HFFc6 (cell line): ENCODE measurements at regions not wholly inside any gene's neighbourhood (a gene's known extent, or its start where the extent isn't known, plus 50 kb on each side); places are given as distances from the start of the nearest gene placed in this dataset.

ENCODE experiments used
- DNase-seq: peaks from one replicate; pipeline ENCODE4 v3.0.0-alpha.2; 2018
- H3K27ac Mint-ChIP-seq: 2 replicates; pipeline ENCODE4 v1.8.0; 2020; ENCODE audit warnings: mild to moderate bottlenecking, mixed read lengths
- H3K27me3 Mint-ChIP-seq: 2 replicates; pipeline ENCODE4 v1.8.0; 2021; ENCODE audit warnings: mild to moderate bottlenecking, moderate library complexity, mixed read lengths; ENCODE audit not compliant: insufficient read depth
- H3K36me3 Mint-ChIP-seq: 2 replicates; pipeline ENCODE4 v1.8.0; 2021; ENCODE audit warnings: low read depth, mixed read lengths
- H3K4me1 Mint-ChIP-seq: 2 replicates; pipeline ENCODE4 v1.8.0; 2020; ENCODE audit warnings: low read depth, mixed read lengths
- H3K4me3 Mint-ChIP-seq: 2 replicates; pipeline ENCODE4 v1.8.0; 2020; ENCODE audit warnings: mild to moderate bottlenecking, moderate library complexity, mixed read lengths
- H3K9me3 Mint-ChIP-seq: 2 replicates; pipeline ENCODE4 v1.8.0; 2020; ENCODE audit warnings: mild to moderate bottlenecking, mixed read lengths
- TF ChIP-seq, protein P1 (sequence below): fragments of 200-600 bp; sonication (generic); IDR thresholded peaks from 2 replicates; pipeline ENCODE4 v1.5.0; 2021; ENCODE audit warnings: antibody characterized with exemption, mild to moderate bottlenecking

DNA sequence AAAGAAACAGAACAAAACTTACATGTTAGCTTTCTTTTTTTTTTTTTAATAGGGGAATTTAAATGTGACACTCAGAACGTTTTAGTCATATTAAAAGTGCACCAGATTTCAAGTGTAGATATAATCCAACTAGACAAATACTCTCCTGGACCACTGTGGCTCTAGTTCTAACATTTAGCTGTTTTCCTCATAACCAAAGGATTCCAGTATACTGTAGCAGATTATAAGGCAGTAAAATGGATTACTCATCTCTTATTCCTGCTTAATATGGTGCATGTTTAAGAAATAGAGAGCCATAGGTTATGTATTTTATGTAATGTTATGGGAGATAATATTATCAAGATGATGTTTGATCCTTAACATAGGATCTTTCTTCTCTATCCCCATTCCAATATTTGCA is 1339.5 kb upstream of the AGA start:
- Mint-ChIP-seq H3K9me3 (peaks cover 30% of the 10 kb centered on the region), H3K36me3 (no peaks in the 10 kb centered on the region), H3K4me3 (no peak overlapping the region), H3K4me1 (no peaks in the 10 kb centered on the region), H3K27me3 (no peaks in the 10 kb centered on the region), H3K27ac (no peak overlapping the region)
- no peak for DNase-seq
- TF ChIP-seq, protein P1, sequence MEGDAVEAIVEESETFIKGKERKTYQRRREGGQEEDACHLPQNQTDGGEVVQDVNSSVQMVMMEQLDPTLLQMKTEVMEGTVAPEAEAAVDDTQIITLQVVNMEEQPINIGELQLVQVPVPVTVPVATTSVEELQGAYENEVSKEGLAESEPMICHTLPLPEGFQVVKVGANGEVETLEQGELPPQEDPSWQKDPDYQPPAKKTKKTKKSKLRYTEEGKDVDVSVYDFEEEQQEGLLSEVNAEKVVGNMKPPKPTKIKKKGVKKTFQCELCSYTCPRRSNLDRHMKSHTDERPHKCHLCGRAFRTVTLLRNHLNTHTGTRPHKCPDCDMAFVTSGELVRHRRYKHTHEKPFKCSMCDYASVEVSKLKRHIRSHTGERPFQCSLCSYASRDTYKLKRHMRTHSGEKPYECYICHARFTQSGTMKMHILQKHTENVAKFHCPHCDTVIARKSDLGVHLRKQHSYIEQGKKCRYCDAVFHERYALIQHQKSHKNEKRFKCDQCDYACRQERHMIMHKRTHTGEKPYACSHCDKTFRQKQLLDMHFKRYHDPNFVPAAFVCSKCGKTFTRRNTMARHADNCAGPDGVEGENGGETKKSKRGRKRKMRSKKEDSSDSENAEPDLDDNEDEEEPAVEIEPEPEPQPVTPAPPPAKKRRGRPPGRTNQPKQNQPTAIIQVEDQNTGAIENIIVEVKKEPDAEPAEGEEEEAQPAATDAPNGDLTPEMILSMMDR, result no peak

DNA sequence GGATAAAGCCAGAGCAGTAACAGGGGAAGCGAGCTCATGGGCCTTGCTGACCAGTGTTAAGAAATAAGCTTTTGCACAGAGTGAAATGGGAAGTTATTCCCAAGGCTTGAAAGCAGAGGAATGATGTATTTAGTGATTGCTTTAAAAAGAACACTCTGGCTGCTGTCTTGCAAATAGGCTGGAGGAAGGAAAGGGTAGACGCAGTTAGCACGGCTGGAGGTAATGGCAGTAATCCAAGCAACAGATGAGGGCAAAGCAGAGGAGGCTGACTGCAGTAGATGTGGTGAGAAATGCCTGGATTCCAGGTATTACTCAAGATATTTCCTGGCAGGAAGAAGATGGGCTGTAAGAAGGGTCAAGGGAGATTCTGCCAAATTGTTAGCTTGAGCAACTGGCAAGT is 1342.3 kb upstream of the AGA start:
- H3K36me3 Mint-ChIP-seq, result no peaks in the 10 kb centered on the region
- H3K27me3 Mint-ChIP-seq, result no peaks in the 10 kb centered on the region
- no peak overlapping the region for H3K4me3 Mint-ChIP-seq
- TF ChIP-seq, protein P1, result no peak
- no peak for DNase-seq
- H3K9me3 Mint-ChIP-seq, result peaks cover 29% of the 10 kb centered on the region
- no peak overlapping the region for H3K27ac Mint-ChIP-seq
- H3K4me1 Mint-ChIP-seq, result no peaks in the 10 kb centered on the region

DNA sequence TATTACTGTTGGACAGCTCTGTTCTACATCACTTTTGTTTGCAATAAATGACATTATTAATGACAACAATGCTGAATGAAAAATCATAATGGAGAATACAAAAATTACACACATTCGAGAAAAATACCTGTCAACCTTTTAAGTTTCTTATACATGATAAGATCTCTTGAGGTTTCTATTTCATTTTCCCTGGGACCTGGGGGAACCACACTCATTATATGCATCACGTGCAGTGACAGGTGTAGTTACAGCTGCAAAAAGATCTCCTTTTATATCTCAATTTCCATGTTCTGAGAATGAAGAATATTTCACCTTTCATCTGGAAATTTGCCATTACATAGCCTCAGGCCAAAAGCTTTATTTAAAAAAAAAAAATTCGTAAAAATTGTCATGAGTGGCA is 1347.0 kb upstream of the AGA start:
- DNase-seq, result no peak
- Mint-ChIP-seq H3K4me3 (no peak overlapping the region), H3K36me3 (no peaks in the 10 kb centered on the region), H3K4me1 (no peaks in the 10 kb centered on the region), H3K27me3 (no peaks in the 10 kb centered on the region), H3K9me3 (peaks cover 26% of the 10 kb centered on the region), H3K27ac (no peak overlapping the region)
- TF ChIP-seq, protein P1, result no peak

DNA sequence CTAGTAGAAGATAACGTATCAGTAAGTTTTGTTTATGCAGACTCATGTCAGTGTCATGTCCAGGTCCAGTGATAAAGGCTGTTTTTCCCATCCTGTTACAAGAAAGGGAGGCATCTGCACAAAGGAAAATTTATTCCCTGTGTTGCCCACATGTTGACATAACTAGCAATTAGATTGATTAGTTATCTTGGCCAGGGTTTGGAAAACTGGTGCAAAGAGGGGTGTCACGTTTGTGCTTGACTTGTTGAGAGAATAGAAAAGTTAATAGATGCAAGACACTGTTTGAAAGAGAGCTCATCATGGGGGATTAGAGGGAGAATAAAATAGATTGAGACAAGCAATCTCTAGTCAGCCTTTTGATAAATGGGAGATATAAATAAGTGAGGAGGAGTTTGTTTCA is 1357.0 kb upstream of the AGA start:
- 0 out of 2 replicates have a peak, but pooled peaks cover 3% of the 10 kb centered on the region for H3K36me3 Mint-ChIP-seq
- peaks cover 55% of the 10 kb centered on the region for H3K9me3 Mint-ChIP-seq
- H3K4me1 Mint-ChIP-seq, result no peaks in the 10 kb centered on the region
- no peak for DNase-seq
- H3K4me3 Mint-ChIP-seq, result no peak overlapping the region
- H3K27ac Mint-ChIP-seq, result no peak overlapping the region
- TF ChIP-seq, protein P1, result no peak
- H3K27me3 Mint-ChIP-seq, result no peaks in the 10 kb centered on the region

DNA sequence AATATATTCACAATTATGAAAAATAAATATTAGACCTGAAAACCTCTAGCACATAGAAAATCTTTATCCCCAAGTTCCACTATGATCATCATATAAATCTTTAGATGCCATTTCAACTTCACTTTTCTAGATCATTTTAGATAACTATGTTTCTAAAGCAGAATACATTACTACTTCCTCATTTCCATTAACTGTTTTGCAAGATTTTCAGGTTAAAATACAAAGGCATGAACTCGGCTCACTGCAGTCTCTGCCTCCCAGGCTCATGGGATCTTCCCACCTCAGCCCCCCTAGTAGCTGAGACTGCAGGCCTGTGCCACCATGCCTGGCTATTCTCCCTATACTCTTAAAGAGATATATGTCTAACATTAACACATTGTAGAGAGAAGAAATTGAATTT is 1365.9 kb upstream of the AGA start:
- TF ChIP-seq, protein P1, result no peak
- H3K27me3 Mint-ChIP-seq, result no peaks in the 10 kb centered on the region
- H3K27ac Mint-ChIP-seq, result no peak overlapping the region
- H3K4me1 Mint-ChIP-seq, result no peaks in the 10 kb centered on the region
- peaks cover 12% of the 10 kb centered on the region for H3K9me3 Mint-ChIP-seq
- DNase-seq, result no peak
- no peak overlapping the region for H3K4me3 Mint-ChIP-seq
- no peaks in the 10 kb centered on the region for H3K36me3 Mint-ChIP-seq

DNA sequence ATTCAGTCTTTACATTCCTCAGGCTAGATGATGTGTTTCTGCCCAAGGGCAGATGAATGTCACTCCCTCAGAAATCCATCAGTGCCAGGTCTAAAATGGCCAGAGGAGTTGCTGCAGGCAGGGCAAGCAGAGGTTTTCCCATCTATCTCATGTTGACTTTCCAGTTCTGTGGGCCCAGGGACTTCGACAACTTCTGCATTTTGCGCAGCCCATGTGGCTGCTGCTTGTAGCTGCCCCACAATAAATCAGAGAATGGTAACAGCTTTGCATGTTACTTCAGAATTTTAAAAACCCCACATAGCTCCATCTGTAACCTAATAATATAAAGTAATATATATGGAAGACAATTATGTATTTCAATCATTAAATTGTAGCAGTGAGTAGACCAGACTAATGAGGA is 1367.7 kb upstream of the AGA start:
- DNase-seq, result no peak
- Mint-ChIP-seq H3K4me1 (no peaks in the 10 kb centered on the region), H3K27ac (no peak overlapping the region), H3K36me3 (no peaks in the 10 kb centered on the region), H3K4me3 (no peak overlapping the region), H3K9me3 (peaks cover 6% of the 10 kb centered on the region; the same call in 1 of the 2 replicates), H3K27me3 (no peaks in the 10 kb centered on the region)
- TF ChIP-seq, protein P1, result no peak
